ENCODE measurements at regions not wholly inside any gene's neighbourhood (a gene's known extent, or its start where the extent isn't known, plus 50 kb on each side); places are given as distances from the start of the nearest gene placed in this dataset.

- TF ChIP-seq POLR2A (IDR thresholded peaks at IDR 0.05) (no peak), CTCF (IDR thresholded peaks at IDR 0.05) (no peak)
Observed at GRCh38 chr2:22656426-22656825, 728.6 kb upstream of the KLHL29 start.

Measured in heart left ventricle (tissue), 13 donors.